ENCODE measurements at regions not wholly inside any gene's neighbourhood (a gene's known extent, or its start where the extent isn't known, plus 50 kb on each side); places are given as distances from the start of the nearest gene placed in this dataset.

DNA sequence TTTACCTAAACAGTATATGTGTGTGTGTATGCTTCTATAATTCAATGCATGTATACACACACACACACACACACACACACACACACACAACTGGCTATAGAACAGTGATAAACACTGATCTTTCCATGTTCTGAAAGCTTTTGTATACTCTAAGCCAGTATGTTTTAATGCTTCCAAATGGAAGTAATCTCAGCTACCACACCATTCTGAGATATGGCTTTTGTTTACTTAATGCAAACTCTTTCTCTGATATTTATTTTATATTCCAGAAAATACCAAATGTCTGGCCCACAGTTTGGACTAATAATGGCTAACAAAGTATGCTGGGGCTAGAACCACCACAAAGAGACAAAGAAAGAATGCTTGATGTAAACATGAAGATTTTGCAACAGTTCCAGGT, 199.4 kb upstream of the ARHGEF26 start:
- TF ChIP-seq, protein P1, sequence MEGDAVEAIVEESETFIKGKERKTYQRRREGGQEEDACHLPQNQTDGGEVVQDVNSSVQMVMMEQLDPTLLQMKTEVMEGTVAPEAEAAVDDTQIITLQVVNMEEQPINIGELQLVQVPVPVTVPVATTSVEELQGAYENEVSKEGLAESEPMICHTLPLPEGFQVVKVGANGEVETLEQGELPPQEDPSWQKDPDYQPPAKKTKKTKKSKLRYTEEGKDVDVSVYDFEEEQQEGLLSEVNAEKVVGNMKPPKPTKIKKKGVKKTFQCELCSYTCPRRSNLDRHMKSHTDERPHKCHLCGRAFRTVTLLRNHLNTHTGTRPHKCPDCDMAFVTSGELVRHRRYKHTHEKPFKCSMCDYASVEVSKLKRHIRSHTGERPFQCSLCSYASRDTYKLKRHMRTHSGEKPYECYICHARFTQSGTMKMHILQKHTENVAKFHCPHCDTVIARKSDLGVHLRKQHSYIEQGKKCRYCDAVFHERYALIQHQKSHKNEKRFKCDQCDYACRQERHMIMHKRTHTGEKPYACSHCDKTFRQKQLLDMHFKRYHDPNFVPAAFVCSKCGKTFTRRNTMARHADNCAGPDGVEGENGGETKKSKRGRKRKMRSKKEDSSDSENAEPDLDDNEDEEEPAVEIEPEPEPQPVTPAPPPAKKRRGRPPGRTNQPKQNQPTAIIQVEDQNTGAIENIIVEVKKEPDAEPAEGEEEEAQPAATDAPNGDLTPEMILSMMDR (optimal IDR thresholded peaks at IDR 0.05 in 1 of 3, IDR thresholded peaks at IDR 0.05 in 1 of 3, conservative IDR thresholded peaks at IDR 0.05 in 1 of 3; ENCODE audit: extremely low read depth in 1 of 3, insufficient read depth in 2 of 3, low read length in 3 of 3) = no peak
- no peak for TF ChIP-seq EZH2 (IDR thresholded peaks at IDR 0.05; ENCODE audit: low read length)
